Fibroblast of mammary gland (primary cell): ENCODE measurements at regions not wholly inside any gene's neighbourhood (a gene's known extent, or its start where the extent isn't known, plus 50 kb on each side); places are given as distances from the start of the nearest gene placed in this dataset.

Experiments
- DNase-seq: peaks from one replicate; pipeline ENCODE4 v3.0.0-alpha.2; 2010; ENCODE audit warnings: low read depth
- H3K4me3 ChIP-seq: 2 replicates; pipeline ENCODE4 v1.5.1; 2011; ENCODE audit warnings: low read depth, mild to moderate bottlenecking, low read length, moderate library complexity; ENCODE audit not compliant: control insufficient read depth
- CTCF ChIP-seq: conservative IDR thresholded peaks from 2 replicates; pipeline ENCODE4 v1.5.1; 2011; ENCODE audit warnings: low read depth, low read length, inconsistent platforms; ENCODE audit not compliant: control insufficient read depth, insufficient read depth

- no peak overlapping the region for H3K4me3 ChIP-seq
- no peak for TF ChIP-seq CTCF
- no peak for DNase-seq
These were observed 317.5 kb downstream of the PPARGC1A start for GRCh38 chr4:23572382-23572781.

GRCh38 chr4:23567338-23567737 lies 322.5 kb downstream of the PPARGC1A start:
- H3K4me3 ChIP-seq: no peak overlapping the region
- TF ChIP-seq CTCF: no peak
- no peak for DNase-seq

- H3K4me3 ChIP-seq: no peak overlapping the region
- no peak for DNase-seq
- TF ChIP-seq CTCF: no peak
These were observed 329.1 kb downstream of the PPARGC1A start for GRCh38 chr4:23560748-23561147.

GRCh38 chr4:23558101-23558500 lies 331.7 kb downstream of the PPARGC1A start:
- DNase-seq: no peak
- no peak for TF ChIP-seq CTCF
- H3K4me3 ChIP-seq: no peak overlapping the region

- no peak overlapping the region for H3K4me3 ChIP-seq
- no peak for TF ChIP-seq CTCF
- DNase-seq: no peak
These were observed 342.2 kb downstream of the PPARGC1A start for GRCh38 chr4:23547601-23548000.

- no peak for TF ChIP-seq CTCF
- DNase-seq: no peak
- no peak overlapping the region for H3K4me3 ChIP-seq
These were observed 342.8 kb downstream of the PPARGC1A start for GRCh38 chr4:23547096-23547495.

GRCh38 chr4:23539969-23540569 lies 349.8 kb downstream of the PPARGC1A start:
- H3K4me3 ChIP-seq: no peak overlapping the region
- TF ChIP-seq CTCF: no peak
- DNase-seq: no peak
